Endothelial cell (in vitro differentiated cells): ENCODE measurements at regions not wholly inside any gene's neighbourhood (a gene's known extent, or its start where the extent isn't known, plus 50 kb on each side); places are given as distances from the start of the nearest gene placed in this dataset.
A peak's percentile ranks its signal among the peaks of the same experiment; 100 is the strongest.

Experiments used
- DNase-seq: peaks from one replicate; pipeline ENCODE4 v3.0.0; 2021; ENCODE audit warnings: low spot score
- H3K27ac Mint-ChIP-seq: one replicate; pipeline ENCODE4 v1.8.0; 2021; ENCODE audit warnings: mixed read lengths, inconsistent platforms; ENCODE audit not compliant: unreplicated experiment
- H3K27me3 Mint-ChIP-seq: one replicate; pipeline ENCODE4 v1.8.0; 2021; ENCODE audit warnings: mild to moderate bottlenecking, moderate library complexity, mixed read lengths, inconsistent platforms; ENCODE audit not compliant: unreplicated experiment
- H3K36me3 Mint-ChIP-seq: one replicate; pipeline ENCODE4 v1.8.0; 2021; ENCODE audit warnings: mild to moderate bottlenecking, low read depth, mixed read lengths, inconsistent platforms; ENCODE audit not compliant: unreplicated experiment
- H3K4me1 Mint-ChIP-seq: one replicate; pipeline ENCODE4 v1.8.0; 2021; ENCODE audit warnings: mild to moderate bottlenecking, mixed read lengths, inconsistent platforms; ENCODE audit not compliant: unreplicated experiment
- H3K4me3 Mint-ChIP-seq: one replicate; pipeline ENCODE4 v1.8.0; 2021; ENCODE audit warnings: mild to moderate bottlenecking, mixed read lengths, inconsistent platforms; ENCODE audit not compliant: unreplicated experiment
- H3K9me3 Mint-ChIP-seq: one replicate; pipeline ENCODE4 v1.8.0; 2021; ENCODE audit warnings: mixed read lengths, inconsistent platforms; ENCODE audit not compliant: unreplicated experiment
- TF ChIP-seq, protein P1 (sequence below): fragments of 200-600 bp; sonication (generic); IDR thresholded peaks from one replicate; pipeline ENCODE4 v1.5.0; 2021; ENCODE audit warnings: antibody characterized with exemption; ENCODE audit not compliant: unreplicated experiment

DNA sequence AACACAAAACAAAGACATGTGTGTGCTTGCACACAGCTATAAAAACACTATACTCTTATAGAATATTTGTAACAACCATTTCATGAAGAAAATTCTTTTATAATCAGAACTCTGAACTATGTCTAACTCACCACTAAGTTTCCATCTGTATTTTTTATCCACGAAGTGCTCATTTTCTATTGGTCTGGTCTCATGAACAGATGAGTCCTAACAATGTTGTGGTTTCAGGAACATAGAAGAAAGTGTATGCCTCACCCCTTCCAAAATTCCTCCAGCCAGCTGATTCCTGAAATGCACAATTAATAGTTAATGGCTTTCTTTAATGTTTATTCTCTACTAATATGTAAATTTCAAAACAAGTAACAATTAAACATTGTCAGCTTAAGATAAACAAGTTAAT is 325.3 kb upstream of the GRAMD2B start:
- Mint-ChIP-seq H3K4me1 (no peaks in the 10 kb centered on the region), H3K36me3 (no peaks in the 10 kb centered on the region), H3K27me3 (no peaks in the 10 kb centered on the region), H3K9me3 (no peaks in the 10 kb centered on the region), H3K27ac (no peak overlapping the region), H3K4me3 (no peak overlapping the region)
- TF ChIP-seq, protein P1, sequence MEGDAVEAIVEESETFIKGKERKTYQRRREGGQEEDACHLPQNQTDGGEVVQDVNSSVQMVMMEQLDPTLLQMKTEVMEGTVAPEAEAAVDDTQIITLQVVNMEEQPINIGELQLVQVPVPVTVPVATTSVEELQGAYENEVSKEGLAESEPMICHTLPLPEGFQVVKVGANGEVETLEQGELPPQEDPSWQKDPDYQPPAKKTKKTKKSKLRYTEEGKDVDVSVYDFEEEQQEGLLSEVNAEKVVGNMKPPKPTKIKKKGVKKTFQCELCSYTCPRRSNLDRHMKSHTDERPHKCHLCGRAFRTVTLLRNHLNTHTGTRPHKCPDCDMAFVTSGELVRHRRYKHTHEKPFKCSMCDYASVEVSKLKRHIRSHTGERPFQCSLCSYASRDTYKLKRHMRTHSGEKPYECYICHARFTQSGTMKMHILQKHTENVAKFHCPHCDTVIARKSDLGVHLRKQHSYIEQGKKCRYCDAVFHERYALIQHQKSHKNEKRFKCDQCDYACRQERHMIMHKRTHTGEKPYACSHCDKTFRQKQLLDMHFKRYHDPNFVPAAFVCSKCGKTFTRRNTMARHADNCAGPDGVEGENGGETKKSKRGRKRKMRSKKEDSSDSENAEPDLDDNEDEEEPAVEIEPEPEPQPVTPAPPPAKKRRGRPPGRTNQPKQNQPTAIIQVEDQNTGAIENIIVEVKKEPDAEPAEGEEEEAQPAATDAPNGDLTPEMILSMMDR: no peak
- DNase-seq: no peak

DNA sequence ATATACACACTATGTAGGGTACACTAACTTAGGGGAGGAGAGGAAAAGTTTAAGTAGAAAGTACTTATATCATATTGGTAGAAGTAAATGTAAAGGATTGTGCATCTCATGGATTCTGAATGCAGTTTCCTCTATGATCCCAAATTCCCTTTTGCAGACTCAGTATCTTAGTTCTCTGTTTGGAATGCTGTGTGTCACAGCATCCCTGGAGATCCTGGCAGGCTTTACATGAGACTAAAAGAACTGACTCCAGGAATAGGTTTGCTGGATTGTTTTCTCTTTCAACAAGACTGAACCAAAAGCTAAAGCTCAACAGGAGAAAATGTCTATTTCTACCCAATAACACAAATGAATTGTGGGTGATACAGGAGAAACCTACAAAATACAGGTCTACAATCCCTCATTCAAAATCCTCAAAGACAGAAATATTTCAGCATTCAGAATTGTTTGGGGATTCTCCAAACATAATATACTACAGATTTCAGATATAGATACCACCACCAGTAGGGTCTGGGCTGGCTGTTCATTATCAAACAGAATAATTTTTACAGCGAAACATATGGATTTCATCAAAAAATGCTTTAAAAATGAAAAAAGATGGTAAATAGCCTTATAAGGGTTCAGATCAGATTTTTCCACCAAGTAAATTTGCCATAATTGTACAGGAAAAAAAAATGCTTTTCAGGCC is 324.7 kb upstream of the GRAMD2B start:
- TF ChIP-seq, protein P1: no peak
- Mint-ChIP-seq H3K4me3 (no peak overlapping the region), H3K4me1 (no peaks in the 10 kb centered on the region), H3K36me3 (no peaks in the 10 kb centered on the region), H3K27ac (no peak overlapping the region), H3K27me3 (no peaks in the 10 kb centered on the region), H3K9me3 (no peaks in the 10 kb centered on the region)
- no peak for DNase-seq

DNA sequence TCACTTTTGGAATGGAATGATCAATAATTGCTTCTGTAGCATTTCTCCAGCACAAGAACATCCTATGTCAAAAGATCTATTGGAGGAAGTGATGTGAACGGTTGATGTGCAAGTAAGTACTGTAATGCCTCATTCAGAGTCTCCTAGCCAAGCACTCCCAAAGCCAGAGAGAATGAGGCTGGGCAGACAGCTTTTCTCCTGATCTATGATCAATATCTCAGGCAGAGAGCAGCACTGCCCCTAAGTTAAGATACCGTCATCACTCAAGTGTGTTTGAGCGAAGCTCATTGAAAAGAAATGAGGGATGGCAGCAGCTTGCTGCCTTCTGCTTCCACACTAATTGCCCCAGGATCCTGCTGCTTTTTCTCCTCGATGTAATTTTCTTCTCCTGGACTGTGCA is 324.1 kb upstream of the GRAMD2B start:
- H3K36me3 Mint-ChIP-seq: no peaks in the 10 kb centered on the region
- H3K27me3 Mint-ChIP-seq: no peaks in the 10 kb centered on the region
- DNase-seq: no peak
- TF ChIP-seq, protein P1: no peak
- no peak overlapping the region for H3K4me3 Mint-ChIP-seq
- no peaks in the 10 kb centered on the region for H3K9me3 Mint-ChIP-seq
- no peaks in the 10 kb centered on the region for H3K4me1 Mint-ChIP-seq
- H3K27ac Mint-ChIP-seq: no peak overlapping the region

DNA sequence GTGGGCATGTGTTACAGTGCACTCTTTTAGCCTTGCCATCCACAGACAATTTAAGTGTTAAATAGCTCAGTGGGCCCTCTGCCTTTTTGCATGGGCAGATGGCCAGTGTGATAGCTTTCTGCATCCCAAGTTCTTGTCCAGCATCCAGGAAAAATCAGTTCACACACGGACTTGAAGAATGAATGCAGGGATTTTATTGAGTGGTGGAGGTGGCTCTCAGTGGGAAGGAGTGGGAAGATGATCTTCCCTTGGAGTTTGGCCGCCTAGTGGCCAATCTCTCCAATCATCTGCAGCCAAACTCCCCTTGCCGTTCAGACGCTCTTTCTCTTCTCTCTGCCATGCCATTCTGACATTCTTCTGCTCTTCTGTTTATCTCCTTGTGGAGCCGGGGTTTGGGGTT is 322.4 kb upstream of the GRAMD2B start:
- Mint-ChIP-seq H3K27me3 (no peaks in the 10 kb centered on the region), H3K9me3 (no peaks in the 10 kb centered on the region), H3K4me1 (no peaks in the 10 kb centered on the region), H3K36me3 (no peaks in the 10 kb centered on the region), H3K4me3 (no peak overlapping the region), H3K27ac (no peak overlapping the region)
- peak; percentile 6 for DNase-seq
- TF ChIP-seq, protein P1: peak; percentile 48

DNA sequence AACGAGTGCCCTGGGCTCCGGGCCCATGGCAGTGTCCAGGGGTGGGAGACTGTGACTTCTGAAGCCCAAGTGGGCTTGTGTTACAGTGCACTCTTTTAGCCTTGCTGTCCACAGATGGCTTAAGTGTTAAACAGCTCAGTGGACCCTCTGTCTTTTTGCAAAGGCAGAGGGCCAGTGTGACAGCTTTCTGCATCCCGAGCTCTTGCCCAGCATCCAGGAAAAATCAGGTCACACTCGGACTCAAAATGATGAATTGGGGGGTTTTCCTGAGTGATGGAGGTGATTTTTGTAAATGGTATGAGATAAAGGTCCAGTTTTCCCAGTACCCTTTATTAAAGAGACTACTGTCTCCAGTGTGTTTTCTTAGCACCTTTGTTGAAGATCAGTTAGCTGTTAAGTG is 321.3 kb upstream of the GRAMD2B start:
- Mint-ChIP-seq H3K27me3 (no peaks in the 10 kb centered on the region), H3K4me3 (no peak overlapping the region), H3K27ac (no peak overlapping the region), H3K36me3 (no peaks in the 10 kb centered on the region), H3K4me1 (no peaks in the 10 kb centered on the region), H3K9me3 (no peaks in the 10 kb centered on the region)
- TF ChIP-seq, protein P1: no peak
- no peak for DNase-seq
